ENCODE measurements at regions not wholly inside any gene's neighbourhood (a gene's known extent, or its start where the extent isn't known, plus 50 kb on each side); places are given as distances from the start of the nearest gene placed in this dataset.

DNA sequence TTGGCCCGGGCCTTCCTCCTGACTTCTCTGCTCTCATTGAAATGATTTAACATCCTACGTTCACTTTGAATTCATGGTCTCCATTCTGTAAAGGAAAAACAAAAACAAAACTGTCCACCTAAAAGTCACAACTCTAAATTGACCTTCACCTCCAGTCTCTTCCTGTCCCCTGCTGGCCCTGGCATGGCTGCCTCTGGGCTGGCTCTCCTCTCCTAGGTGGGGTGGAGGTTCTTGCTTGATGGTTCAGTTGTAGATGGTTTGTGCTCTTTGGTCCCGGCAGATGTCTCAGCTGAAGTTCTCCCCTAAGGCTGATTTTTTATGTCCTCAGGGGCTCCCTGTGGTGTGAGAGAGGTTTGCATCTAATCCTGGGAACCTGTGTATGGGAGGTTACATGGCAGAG is 121.1 kb downstream of the ACKR3 start:
- no peak overlapping the region for H3K4me3 ChIP-seq (ENCODE audit: low read length)
- Mint-ChIP-seq H3K27ac (no peak overlapping the region), H3K4me3 (no peak overlapping the region), H3K27me3 (peaks cover 0 to 43% (median 11%) of the 10 kb centered on the region in 5 donors), H3K9me3 (no peaks in the 10 kb centered on the region), H3K4me1 (peaks cover 0 to 4% (median 0%) of the 10 kb centered on the region in 7 donors), H3K36me3 (no peaks in the 10 kb centered on the region)
- H3K27ac ChIP-seq (ENCODE audit: low read depth, low read length): no peak overlapping the region
- no peaks in the 10 kb centered on the region for H3K36me3 ChIP-seq (ENCODE audit: control insufficient read depth in 2 of 3, insufficient read depth in 3 of 3, low read length in 3 of 3)
- intact Hi-C loops (cut with micrococcal nuclease): no loop called here
- POLR2A ChIA-PET: no interaction called here
- CTCF ChIA-PET: no interaction called here
- H3K4me1 ChIP-seq (ENCODE audit: control insufficient read depth in 2 of 2, insufficient read depth in 2 of 2, low read length in 2 of 2): no peaks in the 10 kb centered on the region
- no peaks in the 10 kb centered on the region for H3K27me3 ChIP-seq (ENCODE audit: control insufficient read depth in 2 of 2, insufficient read depth in 2 of 2, low read length in 2 of 2)
- ATAC-seq (no peak), DNase-seq (no peak)
- H3K9me3 ChIP-seq (ENCODE audit: control insufficient read depth in 2 of 3, low read length in 3 of 3): no peaks in the 10 kb centered on the region

DNA sequence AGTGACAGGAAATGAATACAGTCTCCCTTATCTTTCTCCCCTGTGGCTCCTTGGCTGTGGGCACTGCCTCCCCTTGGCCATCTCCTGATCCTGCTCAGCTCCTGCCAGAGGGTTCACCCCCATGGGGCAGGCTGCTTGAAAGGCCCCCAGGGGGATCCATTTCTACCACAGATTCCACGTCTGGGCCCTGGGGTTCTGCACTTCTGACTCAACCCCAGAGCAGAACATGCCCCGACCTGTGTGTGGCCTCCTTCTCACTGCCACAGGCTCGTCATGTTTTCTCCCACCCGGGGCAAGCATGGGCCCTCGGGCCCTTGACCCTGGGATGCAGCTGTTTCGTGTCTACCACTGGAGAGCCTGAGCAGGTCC is 122.2 kb downstream of the ACKR3 start:
- H3K4me3 Mint-ChIP-seq: no peak overlapping the region
- H3K27me3 ChIP-seq (ENCODE audit: control insufficient read depth in 2 of 2, insufficient read depth in 2 of 2, low read length in 2 of 2): no peaks in the 10 kb centered on the region
- POLR2A ChIA-PET: no interaction called here
- H3K4me1 ChIP-seq (ENCODE audit: control insufficient read depth in 2 of 2, insufficient read depth in 2 of 2, low read length in 2 of 2): no peaks in the 10 kb centered on the region
- DNase-seq: no peak
- peaks cover 0 to 37% (median 13%) of the 10 kb centered on the region in 5 donors for H3K27me3 Mint-ChIP-seq
- no peaks in the 10 kb centered on the region for H3K9me3 Mint-ChIP-seq
- H3K9me3 ChIP-seq (ENCODE audit: control insufficient read depth in 2 of 3, low read length in 3 of 3): no peaks in the 10 kb centered on the region
- H3K36me3 ChIP-seq (ENCODE audit: control insufficient read depth in 2 of 3, insufficient read depth in 3 of 3, low read length in 3 of 3): no peaks in the 10 kb centered on the region
- H3K27ac Mint-ChIP-seq: no peak overlapping the region
- no peaks in the 10 kb centered on the region for H3K36me3 Mint-ChIP-seq
- no peak overlapping the region for H3K4me3 ChIP-seq (ENCODE audit: low read length)
- no peak for ATAC-seq
- peaks cover 0 to 4% (median 0%) of the 10 kb centered on the region in 7 donors for H3K4me1 Mint-ChIP-seq
- H3K27ac ChIP-seq (ENCODE audit: low read depth, low read length): no peak overlapping the region
- intact Hi-C loops (cut with micrococcal nuclease): no loop called here
- CTCF ChIA-PET: no interaction called here

DNA sequence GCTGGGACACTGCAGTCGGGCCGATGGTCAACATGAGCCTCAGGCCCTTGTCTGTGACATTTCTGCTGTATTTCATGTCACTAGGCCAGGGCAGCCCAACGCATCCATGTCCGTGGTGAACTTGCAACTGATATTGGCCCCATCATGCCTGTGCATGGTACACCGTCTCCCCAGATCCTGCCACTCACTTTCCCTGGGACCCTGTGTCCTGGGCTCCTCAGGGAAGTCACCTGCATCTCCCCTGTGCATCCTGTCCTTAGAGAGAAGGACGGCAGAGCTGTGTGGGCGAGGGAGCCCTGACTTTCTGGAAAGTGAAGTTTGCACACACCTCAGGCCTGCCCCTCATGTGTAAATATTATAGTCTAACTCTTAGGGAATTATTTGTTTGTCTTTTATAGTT is 123.3 kb downstream of the ACKR3 start:
- H3K36me3 Mint-ChIP-seq: no peaks in the 10 kb centered on the region
- Histone ChIP-seq H3K4me3 (ENCODE audit: low read length) (no peak overlapping the region), H3K27me3 (ENCODE audit: control insufficient read depth in 2 of 2, insufficient read depth in 2 of 2, low read length in 2 of 2) (no peaks in the 10 kb centered on the region), H3K4me1 (ENCODE audit: control insufficient read depth in 2 of 2, insufficient read depth in 2 of 2, low read length in 2 of 2) (no peaks in the 10 kb centered on the region), H3K36me3 (ENCODE audit: control insufficient read depth in 2 of 3, insufficient read depth in 3 of 3, low read length in 3 of 3) (no peaks in the 10 kb centered on the region), H3K9me3 (ENCODE audit: control insufficient read depth in 2 of 3, low read length in 3 of 3) (no peaks in the 10 kb centered on the region), H3K27ac (ENCODE audit: low read depth, low read length) (no peak overlapping the region)
- peaks cover 0 to 4% (median 0%) of the 10 kb centered on the region in 7 donors for H3K4me1 Mint-ChIP-seq
- H3K4me3 Mint-ChIP-seq: no peak overlapping the region
- ATAC-seq: no peak
- H3K9me3 Mint-ChIP-seq: no peaks in the 10 kb centered on the region
- peaks cover 0 to 32% (median 13%) of the 10 kb centered on the region in 5 donors for H3K27me3 Mint-ChIP-seq
- ChIA-PET CTCF (no interaction called here), POLR2A (no interaction called here)
- intact Hi-C loops (cut with micrococcal nuclease): no loop called here
- no peak for DNase-seq
- H3K27ac Mint-ChIP-seq: no peak overlapping the region

DNA sequence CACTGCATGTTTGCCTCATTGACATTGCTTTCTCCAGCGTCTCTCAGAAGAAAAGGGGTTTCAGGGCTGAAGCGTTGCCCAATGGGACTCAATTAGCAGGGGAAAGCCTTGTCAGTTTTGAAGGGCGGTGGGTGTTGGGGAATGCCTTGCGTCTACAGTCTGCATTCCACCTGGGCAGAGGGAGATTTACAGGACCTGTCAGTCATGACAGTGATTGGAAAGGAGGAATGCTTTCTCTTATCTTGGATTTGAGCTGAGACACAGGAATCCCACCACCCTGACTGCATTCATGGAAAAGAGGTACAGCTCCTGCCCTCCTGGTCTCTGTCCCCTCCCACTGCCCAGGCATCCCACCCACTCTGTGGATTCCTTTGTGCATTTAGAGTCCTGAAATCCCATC is 123.9 kb downstream of the ACKR3 start:
- Histone ChIP-seq H3K27ac (ENCODE audit: low read depth, low read length) (no peak overlapping the region), H3K9me3 (ENCODE audit: control insufficient read depth in 2 of 3, low read length in 3 of 3) (no peaks in the 10 kb centered on the region), H3K36me3 (ENCODE audit: control insufficient read depth in 2 of 3, insufficient read depth in 3 of 3, low read length in 3 of 3) (no peaks in the 10 kb centered on the region), H3K27me3 (ENCODE audit: control insufficient read depth in 2 of 2, insufficient read depth in 2 of 2, low read length in 2 of 2) (no peaks in the 10 kb centered on the region), H3K4me3 (ENCODE audit: low read length) (no peak overlapping the region), H3K4me1 (ENCODE audit: control insufficient read depth in 2 of 2, insufficient read depth in 2 of 2, low read length in 2 of 2) (no peaks in the 10 kb centered on the region)
- Mint-ChIP-seq H3K36me3 (no peaks in the 10 kb centered on the region), H3K27ac (no peak overlapping the region), H3K4me3 (no peak overlapping the region), H3K4me1 (peaks cover 0 to 4% (median 0%) of the 10 kb centered on the region in 7 donors), H3K9me3 (no peaks in the 10 kb centered on the region), H3K27me3 (peaks cover 0 to 32% (median 13%) of the 10 kb centered on the region in 5 donors)
- ChIA-PET POLR2A (no interaction called here), CTCF (no interaction called here)
- no peak for DNase-seq
- no peak for ATAC-seq
- intact Hi-C loops (cut with micrococcal nuclease): no loop called here

DNA sequence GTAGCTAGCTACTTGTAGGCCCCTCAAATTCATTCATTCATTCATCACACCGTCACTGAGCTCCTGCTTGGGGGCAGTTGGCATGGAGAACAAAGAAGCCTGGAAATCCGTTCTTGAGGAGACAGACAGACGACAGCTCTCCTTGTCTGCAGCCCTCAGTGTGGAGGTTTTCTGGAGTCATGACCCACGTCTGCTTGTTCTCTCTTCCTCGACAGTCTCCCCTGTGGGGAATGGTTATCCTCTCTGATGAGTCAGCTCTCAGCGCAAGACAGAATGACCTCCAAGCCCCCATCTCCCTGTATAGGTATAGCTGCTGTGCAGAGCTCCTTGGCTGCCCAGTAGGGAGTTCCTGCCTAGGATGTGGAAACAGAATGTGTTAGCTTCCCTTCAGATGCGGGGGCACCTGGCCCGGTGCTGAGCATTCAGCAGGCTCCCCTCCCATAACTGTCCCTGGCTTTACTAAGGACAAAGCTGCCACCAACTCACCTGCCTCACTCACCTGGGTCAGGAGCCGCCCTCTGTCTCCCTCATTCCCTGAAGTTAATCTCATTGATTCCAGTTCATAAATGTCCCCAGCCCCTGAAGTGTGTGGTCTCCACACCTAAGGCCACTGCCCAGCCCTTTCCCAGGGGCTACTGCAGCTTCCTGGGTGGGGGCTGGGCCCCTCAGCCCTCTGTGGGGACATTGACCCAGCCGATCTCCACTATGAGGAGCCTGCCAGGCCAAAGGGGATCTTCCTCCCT is 124.7 kb downstream of the ACKR3 start:
- no peak for DNase-seq
- no peak overlapping the region for H3K27ac Mint-ChIP-seq
- no peaks in the 10 kb centered on the region for H3K27me3 ChIP-seq (ENCODE audit: control insufficient read depth in 2 of 2, insufficient read depth in 2 of 2, low read length in 2 of 2)
- H3K9me3 Mint-ChIP-seq: no peaks in the 10 kb centered on the region
- no peak overlapping the region for H3K4me3 Mint-ChIP-seq
- no peak overlapping the region for H3K4me3 ChIP-seq (ENCODE audit: low read length)
- no peaks in the 10 kb centered on the region for H3K4me1 ChIP-seq (ENCODE audit: control insufficient read depth in 2 of 2, insufficient read depth in 2 of 2, low read length in 2 of 2)
- ChIA-PET CTCF (no interaction called here), POLR2A (no interaction called here)
- no peaks in the 10 kb centered on the region for H3K9me3 ChIP-seq (ENCODE audit: control insufficient read depth in 2 of 3, low read length in 3 of 3)
- peaks cover 0 to 32% (median 13%) of the 10 kb centered on the region in 5 donors for H3K27me3 Mint-ChIP-seq
- H3K4me1 Mint-ChIP-seq: peaks cover 0 to 4% (median 0%) of the 10 kb centered on the region in 7 donors
- intact Hi-C loops (cut with micrococcal nuclease): no loop called here
- ATAC-seq: no peak
- no peaks in the 10 kb centered on the region for H3K36me3 Mint-ChIP-seq
- no peak overlapping the region for H3K27ac ChIP-seq (ENCODE audit: low read depth, low read length)
- H3K36me3 ChIP-seq (ENCODE audit: control insufficient read depth in 2 of 3, insufficient read depth in 3 of 3, low read length in 3 of 3): no peaks in the 10 kb centered on the region

DNA sequence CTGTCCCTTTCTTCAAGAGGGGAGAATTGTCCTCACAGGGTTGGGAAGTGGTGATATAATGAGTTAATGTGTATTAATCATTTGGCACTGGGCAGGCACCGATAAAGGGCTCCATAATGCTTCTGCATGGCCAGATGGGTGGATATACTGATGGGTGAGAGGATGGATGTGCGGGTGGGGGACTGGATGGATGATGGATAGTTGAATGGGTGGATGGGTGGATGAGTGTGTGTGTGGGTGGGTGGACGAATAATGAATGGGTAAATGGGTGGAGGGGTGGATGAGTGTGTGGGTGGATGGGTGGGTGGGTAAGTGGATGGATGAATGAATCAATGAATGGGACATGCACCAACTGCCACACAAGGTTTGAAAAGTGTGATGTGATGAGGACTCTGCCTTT is 127.2 kb downstream of the ACKR3 start:
- ATAC-seq: no peak
- H3K4me1 ChIP-seq (ENCODE audit: control insufficient read depth in 2 of 2, insufficient read depth in 2 of 2, low read length in 2 of 2): no peaks in the 10 kb centered on the region
- no peaks in the 10 kb centered on the region for H3K36me3 ChIP-seq (ENCODE audit: control insufficient read depth in 2 of 3, insufficient read depth in 3 of 3, low read length in 3 of 3)
- Mint-ChIP-seq H3K4me1 (no peaks in the 10 kb centered on the region), H3K27ac (no peak overlapping the region), H3K27me3 (peaks cover 0 to 17% (median 7%) of the 10 kb centered on the region in 5 donors), H3K9me3 (no peaks in the 10 kb centered on the region), H3K36me3 (no peaks in the 10 kb centered on the region), H3K4me3 (no peak overlapping the region)
- ChIA-PET POLR2A (no interaction called here), CTCF (no interaction called here)
- H3K27me3 ChIP-seq (ENCODE audit: control insufficient read depth in 2 of 2, insufficient read depth in 2 of 2, low read length in 2 of 2): no peaks in the 10 kb centered on the region
- H3K9me3 ChIP-seq (ENCODE audit: control insufficient read depth in 2 of 3, low read length in 3 of 3): no peaks in the 10 kb centered on the region
- intact Hi-C loops (cut with micrococcal nuclease): no loop called here
- H3K27ac ChIP-seq (ENCODE audit: low read depth, low read length): no peak overlapping the region
- no peak overlapping the region for H3K4me3 ChIP-seq (ENCODE audit: low read length)
- no peak for DNase-seq

DNA sequence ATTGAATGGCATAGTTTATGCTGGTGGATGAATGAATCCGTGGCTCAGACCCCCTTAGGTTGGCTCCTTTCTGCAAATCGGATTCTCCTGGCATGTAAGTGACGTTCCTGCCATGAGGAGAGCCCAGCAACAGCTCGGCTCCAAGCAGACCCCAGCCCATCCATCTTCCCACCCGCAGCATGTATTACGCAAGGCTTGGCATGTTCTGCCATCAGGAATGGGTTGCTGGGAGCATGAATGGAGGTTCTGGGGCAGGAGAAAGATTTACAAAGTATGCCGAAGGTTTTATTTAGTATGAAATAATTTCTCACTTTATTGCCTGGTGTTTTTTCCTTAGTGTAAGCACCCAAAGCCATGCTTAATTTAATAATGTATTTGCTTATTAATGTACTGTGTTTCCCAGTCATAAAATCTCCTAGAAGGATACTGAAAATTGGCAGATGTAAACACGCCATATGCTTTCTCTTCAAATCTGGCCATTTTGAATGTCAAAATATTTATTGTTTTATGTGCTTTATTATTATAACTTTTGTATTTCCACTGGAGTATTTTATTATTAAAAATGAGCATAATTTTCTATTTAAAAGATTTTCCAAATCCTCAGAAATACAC is 128.5 kb downstream of the ACKR3 start:
- no peak overlapping the region for H3K27ac Mint-ChIP-seq
- no peaks in the 10 kb centered on the region for H3K36me3 ChIP-seq (ENCODE audit: control insufficient read depth in 2 of 3, insufficient read depth in 3 of 3, low read length in 3 of 3)
- no peaks in the 10 kb centered on the region for H3K9me3 ChIP-seq (ENCODE audit: control insufficient read depth in 2 of 3, low read length in 3 of 3)
- H3K4me1 Mint-ChIP-seq: no peaks in the 10 kb centered on the region
- intact Hi-C loops (cut with micrococcal nuclease): no loop called here
- H3K4me3 ChIP-seq (ENCODE audit: low read length): no peak overlapping the region
- ATAC-seq: no peak
- no peak for DNase-seq
- no peak overlapping the region for H3K27ac ChIP-seq (ENCODE audit: low read depth, low read length)
- peaks cover 0 to 17% (median 3%) of the 10 kb centered on the region in 5 donors for H3K27me3 Mint-ChIP-seq
- H3K9me3 Mint-ChIP-seq: no peaks in the 10 kb centered on the region
- H3K4me3 Mint-ChIP-seq: no peak overlapping the region
- no peaks in the 10 kb centered on the region for H3K4me1 ChIP-seq (ENCODE audit: control insufficient read depth in 2 of 2, insufficient read depth in 2 of 2, low read length in 2 of 2)
- no peaks in the 10 kb centered on the region for H3K27me3 ChIP-seq (ENCODE audit: control insufficient read depth in 2 of 2, insufficient read depth in 2 of 2, low read length in 2 of 2)
- ChIA-PET CTCF (no interaction called here), POLR2A (no interaction called here)
- no peaks in the 10 kb centered on the region for H3K36me3 Mint-ChIP-seq
